ENCODE measurements at regions not wholly inside any gene's neighbourhood (a gene's known extent, or its start where the extent isn't known, plus 50 kb on each side); places are given as distances from the start of the nearest gene placed in this dataset.

- 89% methylated on average over 1 of the region's 1 CpG for WGBS
- H3K4me3 ChIP-seq (ENCODE audit: low read depth, low read length) = no peak overlapping the region
- no peaks in the 10 kb centered on the region for H3K4me1 ChIP-seq (ENCODE audit: insufficient read depth)
- H3K36me3 ChIP-seq (ENCODE audit: insufficient read depth) = no peaks in the 10 kb centered on the region
- H3K27ac ChIP-seq (ENCODE audit: low read depth) = no peak overlapping the region
- DNase-seq (ENCODE audit: extremely low spot score) = no peak
These were observed 293.1 kb downstream of the MAP2K4 start for GRCh38 chr17:12313786-12314185.

DNA sequence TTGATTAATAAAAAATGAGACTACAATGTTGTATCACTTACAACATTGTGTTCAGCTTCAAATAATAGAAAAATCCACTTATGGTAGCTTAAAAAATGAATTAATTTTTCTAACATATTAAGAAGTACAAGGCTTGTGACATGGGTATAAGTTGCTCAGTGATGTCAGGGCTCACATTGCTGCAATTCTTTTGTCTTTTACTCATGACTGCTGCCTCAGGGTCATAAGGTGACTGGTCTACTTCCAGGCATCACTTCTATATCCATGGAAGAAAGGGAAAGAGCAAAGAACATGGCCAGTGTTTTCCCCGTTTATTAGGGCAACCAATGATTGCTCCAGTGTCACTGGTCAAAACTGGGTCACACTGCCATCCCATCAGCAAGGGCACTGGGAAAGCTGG, 295.3 kb downstream of the MAP2K4 start:
- H3K36me3 ChIP-seq (ENCODE audit: insufficient read depth) = no peaks in the 10 kb centered on the region
- 90% methylated on average over 1 of the region's 1 CpG for WGBS
- no peak overlapping the region for H3K4me3 ChIP-seq (ENCODE audit: low read depth, low read length)
- H3K27ac ChIP-seq (ENCODE audit: low read depth) = no peak overlapping the region
- no peaks in the 10 kb centered on the region for H3K4me1 ChIP-seq (ENCODE audit: insufficient read depth)
- DNase-seq (ENCODE audit: extremely low spot score) = no peak

- WGBS = 41% methylated on average over 9 of the region's 9 CpGs
- no peaks in the 10 kb centered on the region for H3K36me3 ChIP-seq (ENCODE audit: insufficient read depth)
- no peaks in the 10 kb centered on the region for H3K4me1 ChIP-seq (ENCODE audit: insufficient read depth)
- no peak overlapping the region for H3K27ac ChIP-seq (ENCODE audit: low read depth)
- no peak for DNase-seq (ENCODE audit: extremely low spot score)
- H3K4me3 ChIP-seq (ENCODE audit: low read depth, low read length) = no peak overlapping the region
These were observed 298.0 kb downstream of the MAP2K4 start for GRCh38 chr17:12318571-12319266.

DNA sequence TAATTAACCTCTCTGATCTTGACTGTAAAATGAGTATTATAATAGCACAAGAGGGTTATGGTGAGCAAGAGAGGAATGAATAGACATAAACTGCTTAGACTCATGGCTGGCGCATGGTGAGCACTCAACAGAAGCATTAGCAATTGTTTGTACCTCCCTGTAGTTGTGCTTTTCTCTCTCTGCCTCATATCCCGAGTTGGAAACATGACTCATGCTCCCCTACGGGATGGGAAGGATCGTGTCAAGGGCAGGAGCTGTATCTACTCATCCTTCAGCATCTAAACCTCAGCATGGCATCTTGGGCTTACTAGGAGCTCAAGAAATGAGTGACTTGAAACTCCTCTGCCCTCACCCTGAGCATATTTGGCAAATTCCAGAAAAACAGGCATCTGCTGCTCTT, 299.6 kb downstream of the MAP2K4 start:
- no peak overlapping the region for H3K27ac ChIP-seq (ENCODE audit: low read depth)

GRCh38 chr17:12328204-12328603, 307.5 kb downstream of the MAP2K4 start:
- no peak for DNase-seq (ENCODE audit: extremely low spot score)
- Histone ChIP-seq H3K4me1 (ENCODE audit: insufficient read depth) (no peaks in the 10 kb centered on the region), H3K27ac (ENCODE audit: low read depth) (no peak overlapping the region), H3K36me3 (ENCODE audit: insufficient read depth) (no peaks in the 10 kb centered on the region), H3K4me3 (ENCODE audit: low read depth, low read length) (no peak overlapping the region)
- WGBS = 87% methylated on average over 2 of the region's 2 CpGs

More for the DNA sequence above, 299.6 kb downstream of the MAP2K4 start:
- H3K4me1 ChIP-seq (ENCODE audit: insufficient read depth) = no peaks in the 10 kb centered on the region
- 52% methylated on average over 4 of the region's 4 CpGs for WGBS
- no peaks in the 10 kb centered on the region for H3K36me3 ChIP-seq (ENCODE audit: insufficient read depth)
- DNase-seq (ENCODE audit: extremely low spot score) = no peak
- H3K4me3 ChIP-seq (ENCODE audit: low read depth, low read length) = no peak overlapping the region

DNA sequence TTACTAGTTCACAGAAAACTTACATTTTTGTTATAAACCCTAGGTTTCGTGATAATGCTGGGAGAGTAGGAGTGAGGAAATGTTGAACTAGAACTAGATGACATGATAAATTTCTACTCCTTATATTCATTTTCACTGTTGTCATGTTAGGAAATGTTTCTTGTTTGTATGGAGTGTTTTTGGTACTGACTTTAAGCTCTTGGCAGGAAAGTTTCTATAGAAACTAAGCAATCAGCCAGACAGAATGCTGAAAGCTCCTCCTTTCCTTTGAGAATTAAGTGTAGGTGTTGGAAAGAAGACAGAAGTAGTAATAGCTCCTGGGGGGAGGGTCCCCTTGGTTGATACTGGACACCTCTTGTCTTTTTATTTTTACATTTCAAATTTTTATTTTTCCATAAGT, 309.8 kb downstream of the MAP2K4 start:
- H3K4me1 ChIP-seq (ENCODE audit: insufficient read depth) = no peaks in the 10 kb centered on the region
- no peaks in the 10 kb centered on the region for H3K36me3 ChIP-seq (ENCODE audit: insufficient read depth)
- 81% methylated on average over 1 of the region's 1 CpG for WGBS
- H3K4me3 ChIP-seq (ENCODE audit: low read depth, low read length) = no peak overlapping the region
- DNase-seq (ENCODE audit: extremely low spot score) = no peak
- no peak overlapping the region for H3K27ac ChIP-seq (ENCODE audit: low read depth)

GRCh38 chr17:12341328-12341727, 320.7 kb downstream of the MAP2K4 start:
- WGBS = 38% methylated on average over 2 of the region's 2 CpGs
- Histone ChIP-seq H3K4me3 (ENCODE audit: low read depth, low read length) (no peak overlapping the region), H3K27ac (ENCODE audit: low read depth) (no peak overlapping the region), H3K36me3 (ENCODE audit: insufficient read depth) (no peaks in the 10 kb centered on the region), H3K4me1 (ENCODE audit: insufficient read depth) (no peaks in the 10 kb centered on the region)
- no peak for DNase-seq (ENCODE audit: extremely low spot score)

- Histone ChIP-seq H3K4me1 (ENCODE audit: insufficient read depth) (no peaks in the 10 kb centered on the region), H3K36me3 (ENCODE audit: insufficient read depth) (no peaks in the 10 kb centered on the region), H3K27ac (ENCODE audit: low read depth) (no peak overlapping the region), H3K4me3 (ENCODE audit: low read depth, low read length) (no peak overlapping the region)
- 57% methylated on average over 6 of the region's 6 CpGs for WGBS
- DNase-seq (ENCODE audit: extremely low spot score) = no peak
These were observed 321.5 kb downstream of the MAP2K4 start for GRCh38 chr17:12342161-12342560.

DNA sequence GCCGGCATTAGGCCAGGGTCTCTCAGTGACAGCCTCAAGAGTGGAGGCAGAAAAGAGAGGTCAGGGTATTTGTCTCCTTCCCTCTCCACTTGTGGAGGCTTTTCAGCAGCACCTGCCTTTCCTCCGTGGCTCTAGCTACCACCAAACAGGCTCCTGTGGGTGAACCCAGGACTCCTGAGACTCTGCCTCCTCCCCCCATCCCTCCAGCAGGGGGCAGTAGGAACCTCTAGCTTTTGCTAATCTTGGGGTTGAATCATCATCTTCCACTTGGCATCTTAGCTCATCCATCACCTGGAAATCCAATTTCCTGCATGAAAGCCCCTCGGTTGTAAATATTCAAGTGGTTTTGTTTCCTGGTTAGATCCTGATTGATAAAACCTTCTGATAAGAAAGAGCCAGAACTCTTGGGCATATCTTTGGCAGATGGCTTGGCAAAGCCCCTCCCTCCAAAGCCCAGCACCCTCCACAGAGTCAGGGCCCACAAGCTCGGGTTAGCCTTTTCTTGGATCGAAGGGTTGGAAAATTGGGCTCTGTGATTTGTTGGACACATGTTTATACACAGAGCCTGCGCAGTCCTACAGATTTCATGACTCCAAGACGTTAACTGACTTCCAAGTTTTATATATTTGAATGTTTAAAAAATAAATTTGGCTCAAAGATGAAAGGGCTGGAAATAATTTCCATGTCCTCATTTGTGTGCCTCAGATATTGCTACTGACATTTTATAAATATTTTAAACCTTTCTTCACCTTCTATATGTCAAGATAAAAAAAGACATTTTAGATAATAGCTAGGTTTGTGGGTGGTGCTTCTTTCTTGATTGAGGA, 322.1 kb downstream of the MAP2K4 start:
- Histone ChIP-seq H3K4me1 (ENCODE audit: insufficient read depth) (no peaks in the 10 kb centered on the region), H3K4me3 (ENCODE audit: low read depth, low read length) (no peak overlapping the region), H3K27ac (ENCODE audit: low read depth) (no peak overlapping the region), H3K36me3 (ENCODE audit: insufficient read depth) (no peaks in the 10 kb centered on the region)
- WGBS = 30% methylated on average over 7 of the region's 7 CpGs
- no peak for DNase-seq (ENCODE audit: extremely low spot score)

DNA sequence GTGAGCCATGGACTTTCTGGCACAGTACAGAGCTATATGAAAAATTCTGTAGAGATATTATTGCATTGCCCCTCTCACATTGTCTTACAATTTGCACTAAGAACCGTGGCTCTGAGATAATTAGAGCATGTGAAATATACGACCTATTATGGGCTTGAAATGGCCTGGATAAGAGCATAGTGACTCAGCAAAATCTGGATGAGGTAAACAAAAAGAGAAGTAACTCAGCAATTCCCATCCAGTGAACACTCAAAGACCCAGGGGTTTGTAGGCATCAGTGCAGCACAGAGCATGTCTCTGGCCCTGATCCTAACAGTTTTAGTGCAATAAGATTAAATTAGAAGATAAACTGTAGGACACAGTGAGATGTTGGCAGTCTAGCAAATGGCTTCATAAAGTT, 317.2 kb upstream of the MYOCD start:
- Histone ChIP-seq H3K4me3 (ENCODE audit: low read depth, low read length) (no peak overlapping the region), H3K36me3 (ENCODE audit: insufficient read depth) (no peaks in the 10 kb centered on the region), H3K27ac (ENCODE audit: low read depth) (no peak overlapping the region), H3K4me1 (ENCODE audit: insufficient read depth) (no peaks in the 10 kb centered on the region)
- WGBS = 38% methylated on average over 2 of the region's 2 CpGs
- no peak for DNase-seq (ENCODE audit: extremely low spot score)

DNA sequence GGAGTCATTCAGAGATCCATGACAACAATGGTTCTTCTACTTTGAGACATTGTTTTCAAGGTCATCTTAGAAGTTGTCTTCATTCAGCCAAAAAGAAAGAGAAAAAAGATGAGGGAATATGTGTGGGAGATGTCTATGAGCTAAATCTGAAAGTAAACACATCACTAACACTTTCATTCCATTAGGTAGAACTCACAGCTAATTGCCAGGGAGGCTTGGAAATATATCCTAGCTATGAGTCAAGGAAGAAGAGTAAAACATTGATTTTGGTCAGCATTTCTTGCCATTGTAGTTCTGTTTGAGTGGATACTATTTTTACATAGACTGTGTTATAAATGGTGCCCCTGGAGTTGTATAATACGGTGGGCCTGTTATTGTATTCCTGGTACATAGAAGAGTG, 316.4 kb upstream of the MYOCD start:
- no peaks in the 10 kb centered on the region for H3K36me3 ChIP-seq (ENCODE audit: insufficient read depth)
- no peak overlapping the region for H3K4me3 ChIP-seq (ENCODE audit: low read depth, low read length)
- 90% methylated on average over 1 of the region's 1 CpG for WGBS
- no peak for DNase-seq (ENCODE audit: extremely low spot score)
- no peak overlapping the region for H3K27ac ChIP-seq (ENCODE audit: low read depth)
- H3K4me1 ChIP-seq (ENCODE audit: insufficient read depth) = no peaks in the 10 kb centered on the region

DNA sequence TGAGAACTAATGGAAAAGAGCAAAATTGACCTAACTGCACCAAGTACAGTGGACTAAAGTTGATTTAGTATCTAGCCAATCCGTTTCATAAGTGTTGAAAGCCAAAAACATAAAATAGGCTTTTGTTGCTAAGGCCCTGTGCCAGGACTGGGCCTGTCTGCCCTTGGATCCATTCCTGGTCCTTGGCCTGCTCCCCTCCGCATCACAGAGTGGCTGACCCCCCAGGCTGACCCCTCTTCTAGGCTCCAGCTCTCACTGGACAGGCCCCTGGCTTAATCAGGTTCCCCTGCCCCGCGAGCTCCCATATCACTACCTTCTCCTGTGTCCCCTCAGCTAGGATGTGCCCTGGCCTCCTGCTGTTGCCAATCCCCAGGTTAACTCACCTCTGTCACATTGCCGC, 313.6 kb upstream of the MYOCD start:
- 51% methylated on average over 5 of the region's 5 CpGs for WGBS
- H3K4me3 ChIP-seq (ENCODE audit: low read depth, low read length) = no peak overlapping the region
- H3K27ac ChIP-seq (ENCODE audit: low read depth) = no peak overlapping the region
- no peaks in the 10 kb centered on the region for H3K4me1 ChIP-seq (ENCODE audit: insufficient read depth)
- H3K36me3 ChIP-seq (ENCODE audit: insufficient read depth) = no peaks in the 10 kb centered on the region
- DNase-seq (ENCODE audit: extremely low spot score) = no peak

GRCh38 chr17:12357600-12357999, 308.1 kb upstream of the MYOCD start:
- no peaks in the 10 kb centered on the region for H3K4me1 ChIP-seq (ENCODE audit: insufficient read depth)

GRCh38 chr17:12358477-12358876, 307.2 kb upstream of the MYOCD start:
- Histone ChIP-seq H3K36me3 (ENCODE audit: insufficient read depth) (no peaks in the 10 kb centered on the region), H3K27ac (ENCODE audit: low read depth) (no peak overlapping the region), H3K4me3 (ENCODE audit: low read depth, low read length) (no peak overlapping the region), H3K4me1 (ENCODE audit: insufficient read depth) (no peaks in the 10 kb centered on the region)
- WGBS = 36% methylated on average over 10 of the region's 10 CpGs
- no peak for DNase-seq (ENCODE audit: extremely low spot score)

More at GRCh38 chr17:12357600-12357999, 308.1 kb upstream of the MYOCD start:
- H3K36me3 ChIP-seq (ENCODE audit: insufficient read depth) = no peaks in the 10 kb centered on the region
- DNase-seq (ENCODE audit: extremely low spot score) = no peak
- WGBS = 91% methylated on average over 2 of the region's 2 CpGs
- H3K4me3 ChIP-seq (ENCODE audit: low read depth, low read length) = no peak overlapping the region
- no peak overlapping the region for H3K27ac ChIP-seq (ENCODE audit: low read depth)

Measured in urinary bladder (tissue), 3 donors.